Endothelial cell of umbilical vein (primary cell): ENCODE measurements at regions not wholly inside any gene's neighbourhood (a gene's known extent, or its start where the extent isn't known, plus 50 kb on each side); places are given as distances from the start of the nearest gene placed in this dataset.
"Not testable (repeated sequence)": the region's sequence is repeated elsewhere in the genome, so short reads cannot be mapped to it uniquely, and the experiment has no call there.

Source experiments
- BruUV-seq: library from RNA; stranded (reverse); fragments of 400-500 nt; replicated peaks from 2 replicates; lab custom pipeline; 2021; lab: Mats Ljungman, UMichigan
- CTCF ChIA-PET: fragments of 300-600, 350-600 bp; sonication (Branson Sonifier 250); formaldehyde crosslinking; loops from one replicate; lab custom pipeline; 2021; ENCODE audit warnings: antibody characterized with exemption, inconsistent platforms; lab: Charles Lee
- POLR2A ChIA-PET: fragments of 300-600, 350-600 bp; sonication (Branson Sonifier 250); formaldehyde crosslinking; loops from one replicate; lab custom pipeline; 2021; ENCODE audit warnings: antibody characterized with exemption, inconsistent platforms; lab: Charles Lee
- DNase-seq: peaks from one replicate; pipeline ENCODE4 v3.0.0-alpha.2; 2011; ENCODE audit warnings: low read depth, low spot score
- FAIRE-seq: peaks from 2 replicates; lab custom pipeline; 2011; peaks lifted over from hg19 to GRCh38; lab: Jason Lieb, UNC
- H2AFZ ChIP-seq: 2 replicates; pipeline ENCODE4 v1.6.0; 2012; ENCODE audit warnings: low read depth, low read length, control low read depth, inconsistent platforms
- H3K27ac ChIP-seq: 2 replicates; pipeline ENCODE4 v1.5.1; 2011; ENCODE audit warnings: low read depth, mild to moderate bottlenecking, control low read depth, low read length, moderate library complexity; ENCODE audit not compliant: insufficient read depth
- H3K27me3 ChIP-seq, 2 experiments: 2 replicates each; pipeline versions ENCODE4 v1.6.0 to v1.6.1; 2011; ENCODE audit warnings: low read length in 2 of 2, mixed read lengths in 1 of 2; ENCODE audit not compliant: control insufficient read depth in 2 of 2, insufficient read depth in 2 of 2
- H3K36me3 ChIP-seq, 2 experiments: 2 replicates in 1 of 2; 3 replicates in 1 of 2; pipeline ENCODE4 v1.5.1; 2011; ENCODE audit warnings: low read length in 2 of 2, mild to moderate bottlenecking in 1 of 2, moderate library complexity in 1 of 2; ENCODE audit not compliant: control insufficient read depth in 2 of 2, insufficient read depth in 2 of 2; ENCODE audit errors: extremely low read depth in 1 of 2
- H3K4me1 ChIP-seq: 3 replicates; pipeline ENCODE4 v1.5.1; 2011; ENCODE audit warnings: mild to moderate bottlenecking, low read length; ENCODE audit not compliant: control insufficient read depth, insufficient read depth; ENCODE audit errors: extremely low read depth
- H3K4me2 ChIP-seq: 2 replicates; pipeline ENCODE4 v1.6.1; 2011; ENCODE audit warnings: low read length, control low read depth, mixed read lengths; ENCODE audit not compliant: insufficient read depth
- H3K4me3 ChIP-seq, 3 experiments: fragments of 200-600 bp in 1 of 3; sonication (generic), shearing (Covaris generic) in 1 of 3; replicated peaks in 1 of 3; 2 replicates each; pipeline ENCODE4 v1.5.1; 2011 to 2016; ENCODE audit warnings: control low read depth in 3 of 3, low read length in 3 of 3, mild to moderate bottlenecking in 2 of 3, inconsistent platforms in 1 of 3, low read depth in 1 of 3, moderate library complexity in 1 of 3; ENCODE audit not compliant: insufficient read depth in 1 of 3
- H3K79me2 ChIP-seq: 2 replicates; pipeline ENCODE4 v1.6.0; 2012; ENCODE audit warnings: low read length, inconsistent platforms; ENCODE audit not compliant: control insufficient read depth, insufficient read depth
- H3K9ac ChIP-seq: replicated peaks from 2 replicates; pipeline ENCODE3; 2011; ENCODE audit warnings: low read length, control low read depth; ENCODE audit not compliant: insufficient read depth; ENCODE audit errors: extremely low read depth
- H3K9me1 ChIP-seq: replicated peaks from 3 replicates; pipeline ENCODE4 v1.6.0; 2011; ENCODE audit warnings: mild to moderate bottlenecking, low read length; ENCODE audit not compliant: control insufficient read depth, insufficient read depth; ENCODE audit errors: extremely low read depth
- H3K9me3 ChIP-seq: replicated peaks from 2 replicates; pipeline ENCODE4 v1.5.1; 2012; ENCODE audit warnings: low read length, inconsistent platforms; ENCODE audit not compliant: control insufficient read depth, insufficient read depth
- H4K20me1 ChIP-seq: replicated peaks from 2 replicates; pipeline ENCODE3; 2011; ENCODE audit warnings: mild to moderate bottlenecking, low read length; ENCODE audit not compliant: control insufficient read depth, insufficient read depth; ENCODE audit errors: extremely low read depth
- EZH2 ChIP-seq: IDR thresholded peaks from 2 replicates; pipeline ENCODE4 v1.6.1; 2012; ENCODE audit warnings: borderline replicate concordance, low read depth, mild to moderate bottlenecking, moderate library complexity, low read length, inconsistent platforms; ENCODE audit not compliant: severe bottlenecking
- FOS ChIP-seq: IDR thresholded peaks from 2 replicates; pipeline ENCODE4 v1.6.1; 2011; ENCODE audit warnings: mild to moderate bottlenecking, low read length, moderate library complexity, borderline replicate concordance; ENCODE audit not compliant: insufficient read depth
- GATA2 ChIP-seq: IDR thresholded peaks from 2 replicates; pipeline ENCODE4 v1.7.0; 2011; ENCODE audit warnings: low read depth, mild to moderate bottlenecking, moderate library complexity, mixed read lengths, low read length; ENCODE audit not compliant: insufficient read length, insufficient read depth
- JUN ChIP-seq: IDR thresholded peaks from 2 replicates; pipeline ENCODE4 v1.6.1; 2011; ENCODE audit warnings: borderline replicate concordance, low read depth; ENCODE audit not compliant: insufficient read length, insufficient read depth
- MYC ChIP-seq: IDR thresholded peaks from one replicate; pipeline ENCODE4 v1.6.1; 2011; ENCODE audit warnings: mild to moderate bottlenecking, low read depth, low read length
- POLR2A ChIP-seq: IDR thresholded peaks from 2 replicates; pipeline ENCODE4 v1.6.1; 2012; ENCODE audit warnings: low read depth, mild to moderate bottlenecking, control low read depth, low read length
- POLR2AphosphoS5 ChIP-seq: IDR thresholded peaks from 2 replicates; pipeline ENCODE4 v1.6.1; 2012; ENCODE audit warnings: low read depth, mild to moderate bottlenecking, control low read depth, low read length, moderate library complexity; ENCODE audit not compliant: insufficient read depth
- dilution Hi-C: fragments of 300-500 bp; cut with MboI; formaldehyde crosslinking; loops from one replicate; pipeline ENCODE4 v1.15.0; 2019; ENCODE audit warnings: low sequenced_read_pairs; ENCODE audit not compliant: extremely low pct_ligation_motif_present
- intact Hi-C: fragments of 100-400 bp; cut with micrococcal nuclease; formaldehyde crosslinking; loops from one replicate; pipeline ENCODE4 v1.10.0; 2022
- TF ChIP-seq, protein P1 (sequence below): IDR thresholded peaks from 2 replicates; pipeline ENCODE4 v1.6.1; 2011; ENCODE audit not compliant: insufficient read depth, insufficient read length
- TF ChIP-seq, protein P2 (sequence below), 2 donors: IDR thresholded peaks; 1 replicate in 1 of 2; 2 replicates in 1 of 2; pipeline ENCODE4 v1.5.1; 2011; ENCODE audit warnings: low read length in 2 of 2, mild to moderate bottlenecking in 2 of 2, moderate library complexity in 2 of 2, control low read depth in 1 of 2, inconsistent platforms in 1 of 2, low read depth in 1 of 2; ENCODE audit not compliant: insufficient read depth in 1 of 2; ENCODE audit errors: extremely low read depth in 1 of 2

DNA sequence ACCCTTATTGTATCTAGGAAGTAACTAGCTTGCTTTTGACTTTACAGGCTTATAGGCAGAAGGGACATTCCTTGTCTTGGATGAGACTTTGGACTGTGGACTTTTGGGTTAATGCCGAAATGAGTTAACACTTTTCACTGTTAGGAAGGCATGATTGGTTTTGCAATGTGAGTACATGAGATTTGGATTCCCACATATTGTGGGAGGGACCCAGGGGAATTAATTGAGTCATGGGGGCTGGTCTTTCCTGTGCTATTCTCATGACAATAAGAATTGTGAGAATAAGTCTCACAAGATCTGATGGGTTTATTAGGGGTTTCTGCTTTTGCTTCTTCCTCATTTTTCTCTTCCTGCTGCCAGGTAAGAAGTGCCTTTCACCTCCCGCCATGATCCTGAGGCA is 417.5 kb downstream of the HINT1 start:
- dilution Hi-C loops (no loop called here), intact Hi-C loops (no loop called here)
- Histone ChIP-seq H3K4me3 (no peak overlapping the region), H3K27me3 (no peaks in the 10 kb centered on the region), H3K36me3 (no peaks in the 10 kb centered on the region), H4K20me1 (no peaks in the 10 kb centered on the region), H3K4me1 (no peaks in the 10 kb centered on the region), H3K79me2 (no peaks in the 10 kb centered on the region), H3K9ac (no peak overlapping the region), H3K27ac (no peak overlapping the region), H3K4me2 (no peak overlapping the region), H2AFZ (no peak overlapping the region), H3K9me1 (no peaks in the 10 kb centered on the region), H3K9me3 (no peaks in the 10 kb centered on the region)
- CTCF ChIA-PET = no interaction called here
- FAIRE-seq = no peak
- DNase-seq = no peak
- POLR2A ChIA-PET = no interaction called here
- TF ChIP-seq GATA2 (no peak), POLR2AphosphoS5 (no peak), EZH2 (no peak), FOS (no peak), POLR2A (no peak), JUN (no peak), MYC (no peak)
- TF ChIP-seq, protein P1, sequence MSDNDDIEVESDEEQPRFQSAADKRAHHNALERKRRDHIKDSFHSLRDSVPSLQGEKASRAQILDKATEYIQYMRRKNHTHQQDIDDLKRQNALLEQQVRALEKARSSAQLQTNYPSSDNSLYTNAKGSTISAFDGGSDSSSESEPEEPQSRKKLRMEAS = no peak
- TF ChIP-seq, protein P2, sequence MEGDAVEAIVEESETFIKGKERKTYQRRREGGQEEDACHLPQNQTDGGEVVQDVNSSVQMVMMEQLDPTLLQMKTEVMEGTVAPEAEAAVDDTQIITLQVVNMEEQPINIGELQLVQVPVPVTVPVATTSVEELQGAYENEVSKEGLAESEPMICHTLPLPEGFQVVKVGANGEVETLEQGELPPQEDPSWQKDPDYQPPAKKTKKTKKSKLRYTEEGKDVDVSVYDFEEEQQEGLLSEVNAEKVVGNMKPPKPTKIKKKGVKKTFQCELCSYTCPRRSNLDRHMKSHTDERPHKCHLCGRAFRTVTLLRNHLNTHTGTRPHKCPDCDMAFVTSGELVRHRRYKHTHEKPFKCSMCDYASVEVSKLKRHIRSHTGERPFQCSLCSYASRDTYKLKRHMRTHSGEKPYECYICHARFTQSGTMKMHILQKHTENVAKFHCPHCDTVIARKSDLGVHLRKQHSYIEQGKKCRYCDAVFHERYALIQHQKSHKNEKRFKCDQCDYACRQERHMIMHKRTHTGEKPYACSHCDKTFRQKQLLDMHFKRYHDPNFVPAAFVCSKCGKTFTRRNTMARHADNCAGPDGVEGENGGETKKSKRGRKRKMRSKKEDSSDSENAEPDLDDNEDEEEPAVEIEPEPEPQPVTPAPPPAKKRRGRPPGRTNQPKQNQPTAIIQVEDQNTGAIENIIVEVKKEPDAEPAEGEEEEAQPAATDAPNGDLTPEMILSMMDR (IDR thresholded peaks at IDR 0.05; ENCODE audit: extremely low read depth in 1 of 2, insufficient read depth in 1 of 2, low read depth in 1 of 2, low read length in 2 of 2) = no peak
- no TSS peak for BruUV-seq

DNA sequence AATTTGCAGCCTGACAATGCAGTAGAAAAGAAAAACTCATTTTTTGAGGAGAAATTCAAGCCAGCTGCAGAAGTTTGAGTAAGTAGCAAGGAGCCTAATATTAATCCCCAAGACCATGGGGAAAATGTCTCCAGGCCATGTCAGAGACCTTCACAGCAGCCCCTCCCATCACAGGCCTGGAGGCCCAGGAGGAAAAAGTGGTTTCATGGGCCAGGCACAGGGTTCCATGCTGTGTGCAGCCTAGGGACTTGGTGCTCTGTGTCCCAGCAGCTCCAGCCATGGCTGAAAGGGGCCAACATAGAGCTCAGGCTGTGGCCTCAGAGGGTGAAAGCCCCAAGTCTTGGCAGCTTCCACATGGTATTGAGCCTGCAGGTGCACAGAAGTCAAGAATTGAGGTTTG is 418.4 kb downstream of the HINT1 start:
- dilution Hi-C loops, CTCF ChIA-PET, intact Hi-C loops, H3K27ac ChIP-seq, H3K27me3 ChIP-seq, FAIRE-seq, H4K20me1 ChIP-seq, H3K79me2 ChIP-seq, H3K36me3 ChIP-seq, H2AFZ ChIP-seq, H3K9me1 ChIP-seq, H3K9me3 ChIP-seq, H3K4me1 ChIP-seq, H3K4me3 ChIP-seq, DNase-seq, H3K9ac ChIP-seq, BruUV-seq, POLR2A ChIA-PET, H3K4me2 ChIP-seq: not testable (repeated sequence)
